ENCODE measurements at regions not wholly inside any gene's neighbourhood (a gene's known extent, or its start where the extent isn't known, plus 50 kb on each side); places are given as distances from the start of the nearest gene placed in this dataset.
A peak's percentile ranks its signal among the peaks of the same experiment; 100 is the strongest.

DNA sequence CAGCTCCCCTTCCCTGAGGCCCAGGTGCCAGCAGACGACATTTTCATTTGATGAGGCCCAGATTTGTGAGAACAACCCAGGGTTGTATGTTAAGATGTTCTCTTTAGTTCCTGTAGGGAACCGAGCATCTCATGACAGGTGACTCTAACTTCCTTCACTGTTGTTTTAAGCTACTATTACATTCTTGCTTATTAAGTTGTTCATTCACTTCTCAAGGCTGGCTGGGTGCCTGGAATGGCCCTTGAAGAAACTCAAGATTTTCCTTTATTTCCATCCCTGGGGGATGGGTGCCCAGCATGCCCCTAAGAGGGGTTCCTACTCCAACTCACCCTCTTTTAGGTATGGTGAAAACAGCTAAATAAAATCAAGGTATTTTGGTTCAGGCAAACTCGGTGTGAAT is 111.5 kb upstream of the SYNDIG1 start:
- Mint-ChIP-seq H3K4me1 (no peaks in the 10 kb centered on the region), H3K9me3 (peaks cover 0 to 4% of the 10 kb centered on the region in 2 donors), H3K36me3 (no peaks in the 10 kb centered on the region), H3K4me3 (no peak overlapping the region), H3K27ac (no peak overlapping the region), H3K27me3 (ENCODE audit: low read depth in 2 of 2) (peaks cover 0 to 16% of the 10 kb centered on the region in 2 donors)
- Histone ChIP-seq H3K27ac (ENCODE audit: low read length) (no peak overlapping the region), H3K4me3 (ENCODE audit: low read length) (no peak overlapping the region), H3K9me3 (ENCODE audit: control insufficient read depth, insufficient read depth, low read length) (no peaks in the 10 kb centered on the region), H3K4me1 (ENCODE audit: control insufficient read depth, insufficient read depth, low read length) (no peaks in the 10 kb centered on the region), H3K36me3 (ENCODE audit: control insufficient read depth, insufficient read depth, low read length) (no peaks in the 10 kb centered on the region), H3K27me3 (ENCODE audit: control insufficient read depth, insufficient read depth, low read length) (no peaks in the 10 kb centered on the region)
- WGBS (ENCODE audit: insufficient coverage): 77% methylated on average over 3 of the region's 3 CpGs
- no peak for DNase-seq
- intact Hi-C loops (cut with micrococcal nuclease): no loop called here
- TF ChIP-seq, protein P1, sequence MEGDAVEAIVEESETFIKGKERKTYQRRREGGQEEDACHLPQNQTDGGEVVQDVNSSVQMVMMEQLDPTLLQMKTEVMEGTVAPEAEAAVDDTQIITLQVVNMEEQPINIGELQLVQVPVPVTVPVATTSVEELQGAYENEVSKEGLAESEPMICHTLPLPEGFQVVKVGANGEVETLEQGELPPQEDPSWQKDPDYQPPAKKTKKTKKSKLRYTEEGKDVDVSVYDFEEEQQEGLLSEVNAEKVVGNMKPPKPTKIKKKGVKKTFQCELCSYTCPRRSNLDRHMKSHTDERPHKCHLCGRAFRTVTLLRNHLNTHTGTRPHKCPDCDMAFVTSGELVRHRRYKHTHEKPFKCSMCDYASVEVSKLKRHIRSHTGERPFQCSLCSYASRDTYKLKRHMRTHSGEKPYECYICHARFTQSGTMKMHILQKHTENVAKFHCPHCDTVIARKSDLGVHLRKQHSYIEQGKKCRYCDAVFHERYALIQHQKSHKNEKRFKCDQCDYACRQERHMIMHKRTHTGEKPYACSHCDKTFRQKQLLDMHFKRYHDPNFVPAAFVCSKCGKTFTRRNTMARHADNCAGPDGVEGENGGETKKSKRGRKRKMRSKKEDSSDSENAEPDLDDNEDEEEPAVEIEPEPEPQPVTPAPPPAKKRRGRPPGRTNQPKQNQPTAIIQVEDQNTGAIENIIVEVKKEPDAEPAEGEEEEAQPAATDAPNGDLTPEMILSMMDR (IDR thresholded peaks at IDR 0.05): no peak
- ATAC-seq: no peak

DNA sequence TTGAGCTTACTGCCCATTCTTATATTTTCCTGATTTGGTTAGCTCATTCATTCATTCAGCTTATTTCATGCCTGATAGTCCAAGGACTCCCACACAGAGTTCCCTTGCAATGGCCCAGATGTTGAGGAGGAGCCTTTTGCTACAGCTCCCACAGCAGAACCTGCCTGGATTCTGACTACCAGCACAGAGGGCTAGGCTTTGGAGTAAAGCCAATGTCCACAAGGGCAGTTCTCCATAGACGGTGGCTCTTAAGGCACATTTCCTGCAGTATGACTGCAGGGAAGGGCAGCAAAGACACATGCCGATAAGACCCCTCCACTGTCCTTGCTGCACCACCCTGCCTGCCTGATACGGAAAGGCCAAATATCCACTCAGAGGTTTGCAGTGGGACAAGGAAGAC is 112.3 kb upstream of the SYNDIG1 start:
- Mint-ChIP-seq H3K36me3 (no peaks in the 10 kb centered on the region), H3K27ac (no peak overlapping the region), H3K4me1 (no peaks in the 10 kb centered on the region), H3K27me3 (ENCODE audit: low read depth in 2 of 2) (peaks cover 0 to 16% of the 10 kb centered on the region in 2 donors), H3K4me3 (no peak overlapping the region), H3K9me3 (peaks cover 0 to 3% of the 10 kb centered on the region in 2 donors)
- DNase-seq (no peak), ATAC-seq (peak in 1 of 3 donors; percentile 5)
- Histone ChIP-seq H3K9me3 (ENCODE audit: control insufficient read depth, insufficient read depth, low read length) (no peaks in the 10 kb centered on the region), H3K4me3 (ENCODE audit: low read length) (no peak overlapping the region), H3K27ac (ENCODE audit: low read length) (no peak overlapping the region), H3K36me3 (ENCODE audit: control insufficient read depth, insufficient read depth, low read length) (no peaks in the 10 kb centered on the region), H3K27me3 (ENCODE audit: control insufficient read depth, insufficient read depth, low read length) (no peaks in the 10 kb centered on the region), H3K4me1 (ENCODE audit: control insufficient read depth, insufficient read depth, low read length) (no peaks in the 10 kb centered on the region)
- TF ChIP-seq, protein P1 (IDR thresholded peaks at IDR 0.05): no peak
- WGBS (ENCODE audit: insufficient coverage): 92% methylated on average over 3 of the region's 3 CpGs
- intact Hi-C loops (cut with micrococcal nuclease): no loop called here

DNA sequence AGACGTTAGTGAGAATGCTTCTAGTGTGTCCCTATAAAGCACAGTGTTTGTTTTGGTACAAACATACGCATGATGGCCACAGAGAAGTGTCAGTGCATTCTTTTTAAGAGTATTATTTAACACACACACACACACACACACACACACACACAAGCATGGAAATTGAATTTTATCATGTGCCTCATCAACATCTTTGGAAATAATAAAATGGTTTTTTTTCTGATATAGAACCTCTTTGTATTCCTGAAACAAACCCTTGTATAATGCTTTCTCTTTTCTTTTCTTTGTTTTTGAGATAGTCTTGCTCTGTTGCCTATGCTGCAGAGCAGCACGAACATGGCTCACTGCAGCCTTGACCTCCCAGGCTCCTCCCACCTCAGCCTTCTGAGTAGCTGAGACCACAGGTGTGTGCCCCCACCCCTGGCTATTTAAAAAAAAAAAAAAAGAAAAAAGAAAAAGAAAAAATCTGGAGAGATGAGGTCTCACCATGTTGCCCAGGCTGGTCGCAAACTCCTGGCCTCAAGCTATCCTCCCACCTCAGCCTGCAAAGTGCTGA is 116.2 kb upstream of the SYNDIG1 start:
- Histone ChIP-seq H3K9me3 (ENCODE audit: control insufficient read depth, insufficient read depth, low read length) (no peaks in the 10 kb centered on the region), H3K36me3 (ENCODE audit: control insufficient read depth, insufficient read depth, low read length) (no peaks in the 10 kb centered on the region), H3K27ac (ENCODE audit: low read length) (no peak overlapping the region), H3K27me3 (ENCODE audit: control insufficient read depth, insufficient read depth, low read length) (no peaks in the 10 kb centered on the region), H3K4me1 (ENCODE audit: control insufficient read depth, insufficient read depth, low read length) (no peaks in the 10 kb centered on the region), H3K4me3 (ENCODE audit: low read length) (no peak overlapping the region)
- intact Hi-C loops (cut with micrococcal nuclease): no loop called here
- DNase-seq (no peak), ATAC-seq (no peak)
- Mint-ChIP-seq H3K9me3 (no peaks in the 10 kb centered on the region), H3K4me3 (no peak overlapping the region), H3K27me3 (ENCODE audit: low read depth in 2 of 2) (peaks cover 0 to 16% of the 10 kb centered on the region in 2 donors), H3K27ac (no peak overlapping the region), H3K4me1 (no peaks in the 10 kb centered on the region), H3K36me3 (no peaks in the 10 kb centered on the region)
- TF ChIP-seq, protein P1 (IDR thresholded peaks at IDR 0.05): no peak
- WGBS (ENCODE audit: insufficient coverage): 76% methylated on average over 4 of the region's 4 CpGs

DNA sequence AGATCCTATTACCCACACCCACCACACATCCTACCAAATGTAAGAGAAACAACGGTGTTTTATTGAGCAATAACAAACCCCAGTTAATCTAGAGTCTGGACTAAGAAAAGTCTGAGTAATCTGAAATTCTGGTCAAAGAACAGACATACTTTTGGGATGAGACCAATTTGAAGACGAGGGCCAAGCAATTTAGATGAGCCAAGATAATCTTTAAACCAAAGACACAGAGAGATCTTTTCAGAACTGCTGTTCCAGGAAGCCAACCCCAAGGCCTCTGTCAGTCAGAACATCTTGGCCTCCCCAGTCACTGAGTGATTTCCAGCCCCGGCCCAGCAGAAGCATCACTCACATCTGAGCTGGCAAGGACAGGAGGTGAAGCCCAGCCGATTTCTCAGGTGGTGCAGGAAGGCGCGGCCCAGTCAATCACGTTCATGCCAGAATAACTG is 118.5 kb upstream of the SYNDIG1 start:
- intact Hi-C loops (cut with micrococcal nuclease): no loop called here
- Mint-ChIP-seq H3K9me3 (no peaks in the 10 kb centered on the region), H3K27ac (no peak overlapping the region), H3K4me1 (no peaks in the 10 kb centered on the region), H3K36me3 (no peaks in the 10 kb centered on the region), H3K27me3 (ENCODE audit: low read depth in 2 of 2) (peaks cover 3 to 13% of the 10 kb centered on the region in 2 donors), H3K4me3 (no peak overlapping the region)
- Histone ChIP-seq H3K4me1 (ENCODE audit: control insufficient read depth, insufficient read depth, low read length) (no peaks in the 10 kb centered on the region), H3K4me3 (ENCODE audit: low read length) (no peak overlapping the region), H3K36me3 (ENCODE audit: control insufficient read depth, insufficient read depth, low read length) (no peaks in the 10 kb centered on the region), H3K27ac (ENCODE audit: low read length) (no peak overlapping the region), H3K27me3 (ENCODE audit: control insufficient read depth, insufficient read depth, low read length) (no peaks in the 10 kb centered on the region), H3K9me3 (ENCODE audit: control insufficient read depth, insufficient read depth, low read length) (no peaks in the 10 kb centered on the region)
- ATAC-seq (no peak), DNase-seq (no peak)
- TF ChIP-seq, protein P1 (IDR thresholded peaks at IDR 0.05): no peak
- WGBS (ENCODE audit: insufficient coverage): 90% methylated on average over 7 of the region's 7 CpGs
